BJ (cell line): ENCODE measurements at regions not wholly inside any gene's neighbourhood (a gene's known extent, or its start where the extent isn't known, plus 50 kb on each side); places are given as distances from the start of the nearest gene placed in this dataset.
A peak's percentile ranks its signal among the peaks of the same experiment; 100 is the strongest.

ENCODE experiments used
- CTCF ChIA-PET: fragments of 350-600 bp; formaldehyde crosslinking; extraction: SDS; loops from one replicate; lab custom pipeline; 2021; ENCODE audit warnings: antibody characterized with exemption, inconsistent platforms; lab: Yijun Ruan, JAX
- POLR2A ChIA-PET: fragments of 300-600 bp; sonication (Branson Sonifier 250); formaldehyde crosslinking; extraction: SDS; loops from one replicate; lab custom pipeline; 2021; ENCODE audit warnings: antibody characterized with exemption; lab: Charles Lee
- DNase-seq: peaks from one replicate; pipeline ENCODE4 v3.0.0-alpha.2; 2011; ENCODE audit warnings: low read depth
- H3K27me3 ChIP-seq: 2 replicates; pipeline ENCODE4 v1.6.0; 2011; ENCODE audit warnings: low read length; ENCODE audit not compliant: control insufficient read depth, insufficient read depth
- H3K36me3 ChIP-seq: 2 replicates; pipeline ENCODE4 v1.5.1; 2011; ENCODE audit warnings: low read length; ENCODE audit not compliant: control insufficient read depth, insufficient read depth
- H3K4me3 ChIP-seq: 2 replicates; pipeline ENCODE4 v1.5.1; 2011; ENCODE audit warnings: low read depth, mild to moderate bottlenecking, control low read depth, low read length
- TF ChIP-seq, protein P1 (sequence below): IDR thresholded peaks from 2 replicates; pipeline ENCODE4 v1.5.1; 2011; ENCODE audit warnings: low read depth, mild to moderate bottlenecking, control low read depth, inconsistent platforms, low read length, moderate library complexity; ENCODE audit not compliant: insufficient read depth

- Histone ChIP-seq H3K36me3 (no peaks in the 10 kb centered on the region), H3K4me3 (no peak overlapping the region), H3K27me3 (no peaks in the 10 kb centered on the region)
- POLR2A ChIA-PET, result no interaction called here
- no peak for DNase-seq
- CTCF ChIA-PET, result no interaction called here
- TF ChIP-seq, protein P1, sequence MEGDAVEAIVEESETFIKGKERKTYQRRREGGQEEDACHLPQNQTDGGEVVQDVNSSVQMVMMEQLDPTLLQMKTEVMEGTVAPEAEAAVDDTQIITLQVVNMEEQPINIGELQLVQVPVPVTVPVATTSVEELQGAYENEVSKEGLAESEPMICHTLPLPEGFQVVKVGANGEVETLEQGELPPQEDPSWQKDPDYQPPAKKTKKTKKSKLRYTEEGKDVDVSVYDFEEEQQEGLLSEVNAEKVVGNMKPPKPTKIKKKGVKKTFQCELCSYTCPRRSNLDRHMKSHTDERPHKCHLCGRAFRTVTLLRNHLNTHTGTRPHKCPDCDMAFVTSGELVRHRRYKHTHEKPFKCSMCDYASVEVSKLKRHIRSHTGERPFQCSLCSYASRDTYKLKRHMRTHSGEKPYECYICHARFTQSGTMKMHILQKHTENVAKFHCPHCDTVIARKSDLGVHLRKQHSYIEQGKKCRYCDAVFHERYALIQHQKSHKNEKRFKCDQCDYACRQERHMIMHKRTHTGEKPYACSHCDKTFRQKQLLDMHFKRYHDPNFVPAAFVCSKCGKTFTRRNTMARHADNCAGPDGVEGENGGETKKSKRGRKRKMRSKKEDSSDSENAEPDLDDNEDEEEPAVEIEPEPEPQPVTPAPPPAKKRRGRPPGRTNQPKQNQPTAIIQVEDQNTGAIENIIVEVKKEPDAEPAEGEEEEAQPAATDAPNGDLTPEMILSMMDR, result no peak
Observed at GRCh38 chr5:104273725-104274124, 711.1 kb upstream of the NUDT12 start.

DNA sequence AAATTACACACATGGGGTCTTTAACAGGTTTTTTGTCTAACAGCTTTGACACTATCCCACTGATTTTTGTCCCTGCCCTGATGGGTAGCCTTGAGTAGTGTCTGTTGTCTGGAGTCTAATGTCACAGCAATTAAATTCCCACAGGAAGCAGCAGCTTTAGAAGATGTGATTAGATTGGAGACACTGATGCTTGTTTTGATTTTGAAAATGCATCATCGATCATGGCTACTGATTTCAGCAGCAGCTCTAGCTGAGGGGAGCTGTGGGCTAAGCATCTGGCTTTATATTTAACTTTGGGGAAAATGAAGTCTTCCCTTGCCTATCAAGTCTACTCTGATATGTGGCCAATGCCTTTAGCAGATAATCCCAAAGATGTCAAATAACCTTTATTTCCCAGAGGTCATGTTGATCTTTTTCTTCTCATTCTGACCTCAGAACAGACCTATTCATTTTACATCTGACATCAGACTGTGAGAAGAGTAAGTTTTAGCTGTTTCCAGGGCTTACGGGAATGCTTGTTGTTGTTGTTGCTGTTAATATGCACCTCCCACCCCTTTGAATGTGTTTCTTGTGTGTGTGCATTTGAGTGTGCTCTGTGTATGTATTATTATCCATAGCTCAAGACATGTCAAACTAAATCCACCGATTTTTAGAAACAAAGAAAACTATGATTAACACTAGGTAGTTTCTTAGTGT lies 704.9 kb upstream of the NUDT12 start:
- TF ChIP-seq, protein P1, result no peak
- Histone ChIP-seq H3K27me3 (no peaks in the 10 kb centered on the region), H3K36me3 (no peaks in the 10 kb centered on the region), H3K4me3 (no peak overlapping the region)
- ChIA-PET CTCF (no interaction called here), POLR2A (no interaction called here)
- no peak for DNase-seq

- H3K36me3 ChIP-seq, result no peaks in the 10 kb centered on the region
- ChIA-PET CTCF (interaction anchor here (1.0 kb wide), 2 partner anchors 10 to 57 kb away, joined by 3 read pairs; no protein-coding TSS in a partner anchor), POLR2A (no interaction called here)
- H3K27me3 ChIP-seq, result no peaks in the 10 kb centered on the region
- no peak overlapping the region for H3K4me3 ChIP-seq
- TF ChIP-seq, protein P1, result no peak
- peak; percentile 15 for DNase-seq
Observed at GRCh38 chr5:104266161-104266560, 703.6 kb upstream of the NUDT12 start.

DNA sequence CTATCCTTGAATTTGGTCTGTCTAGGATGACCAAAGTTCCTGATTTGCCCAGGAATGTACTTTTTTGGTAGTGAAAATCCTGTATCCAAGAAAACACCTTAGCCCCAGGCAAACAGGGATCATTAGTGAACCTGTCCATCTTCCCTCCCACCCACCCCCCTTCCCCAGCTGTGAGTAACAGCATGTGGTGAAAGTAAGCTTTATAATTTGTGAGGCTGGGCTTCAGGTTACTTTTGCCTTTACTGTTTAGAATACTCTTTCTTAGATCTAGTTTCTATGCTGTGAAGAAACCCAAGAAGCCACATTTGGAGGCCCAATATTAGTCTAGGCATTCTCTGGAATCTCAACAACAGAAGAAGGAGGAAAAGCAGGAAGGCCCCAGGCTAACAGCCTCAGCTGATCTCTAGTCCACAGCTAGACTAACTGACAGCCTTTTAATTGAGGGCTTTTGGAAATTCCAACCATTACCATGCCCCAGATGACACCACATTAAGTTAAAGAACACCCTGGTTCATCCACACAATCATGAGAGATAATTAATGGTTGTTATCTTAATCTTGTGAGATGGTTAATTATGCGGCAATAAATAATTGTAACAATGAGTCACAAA lies 703.0 kb upstream of the NUDT12 start:
- ChIA-PET CTCF (interaction anchor here (1.0 kb wide), 2 partner anchors 11 to 58 kb away, joined by 3 read pairs; no protein-coding TSS in a partner anchor), POLR2A (no interaction called here)
- no peak for DNase-seq
- Histone ChIP-seq H3K27me3 (no peaks in the 10 kb centered on the region), H3K36me3 (no peaks in the 10 kb centered on the region), H3K4me3 (no peak overlapping the region)
- TF ChIP-seq, protein P1, result no peak

DNA sequence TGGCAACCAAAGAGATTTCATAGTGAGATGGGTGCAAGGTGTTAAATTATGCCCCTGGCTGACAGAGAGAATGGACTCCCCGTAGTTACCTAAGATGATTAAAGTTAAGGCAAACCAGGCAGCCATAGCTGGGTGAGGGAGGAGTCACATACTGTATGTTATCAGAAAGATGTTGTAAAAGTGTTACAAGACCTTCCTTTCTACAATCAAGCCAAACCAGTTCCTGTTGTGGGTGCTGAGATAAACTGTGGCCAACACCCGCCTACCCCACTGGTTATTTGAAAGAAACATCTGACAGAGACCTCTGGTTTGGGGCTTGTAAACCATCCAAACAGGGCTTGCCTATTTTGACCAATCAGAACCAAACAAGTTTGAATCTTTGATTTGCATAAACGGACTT lies 684.7 kb upstream of the NUDT12 start:
- TF ChIP-seq, protein P1, result no peak
- ChIA-PET CTCF (no interaction called here), POLR2A (no interaction called here)
- H3K27me3 ChIP-seq, result no peaks in the 10 kb centered on the region
- no peak overlapping the region for H3K4me3 ChIP-seq
- DNase-seq, result no peak
- H3K36me3 ChIP-seq, result no peaks in the 10 kb centered on the region
